Myocyte (in vitro differentiated cells): ENCODE measurements at regions not wholly inside any gene's neighbourhood (a gene's known extent, or its start where the extent isn't known, plus 50 kb on each side); places are given as distances from the start of the nearest gene placed in this dataset.
"Not testable (repeated sequence)": the region's sequence is repeated elsewhere in the genome, so short reads cannot be mapped to it uniquely, and the experiment has no call there.

Experiments
- DNase-seq: peaks from one replicate; pipeline ENCODE4 v3.0.0-alpha.2; 2012; ENCODE audit warnings: low read depth

- DNase-seq: no peak
These were observed 322.3 kb upstream of the ARID1B start for GRCh38 chr6:156454867-156455266.

GRCh38 chr6:156451726-156452125, 325.5 kb upstream of the ARID1B start:
- DNase-seq: no peak

GRCh38 chr6:156451088-156451487, 326.1 kb upstream of the ARID1B start:
- DNase-seq: no peak

- no peak for DNase-seq
These were observed 326.8 kb upstream of the ARID1B start for GRCh38 chr6:156450421-156450820.

GRCh38 chr6:156449569-156449968, 327.6 kb upstream of the ARID1B start:
- DNase-seq: no peak

GRCh38 chr6:156449128-156449527, 328.1 kb upstream of the ARID1B start:
- no peak for DNase-seq

- DNase-seq: no peak
These were observed 328.6 kb upstream of the ARID1B start for GRCh38 chr6:156448579-156448978.

GRCh38 chr6:156440688-156441087, 336.5 kb upstream of the ARID1B start:
- DNase-seq: no peak

- DNase-seq: no peak
These were observed 338.7 kb upstream of the ARID1B start for GRCh38 chr6:156438350-156438923.

GRCh38 chr6:156437121-156437879, 339.9 kb upstream of the ARID1B start:
- DNase-seq: no peak

GRCh38 chr6:156434795-156435190, 342.4 kb upstream of the ARID1B start:
- no peak for DNase-seq

- DNase-seq: no peak
These were observed 343.0 kb upstream of the ARID1B start for GRCh38 chr6:156434049-156434794.

GRCh38 chr6:156432543-156432942, 344.6 kb upstream of the ARID1B start:
- DNase-seq: no peak

GRCh38 chr6:156430386-156430785, 346.8 kb upstream of the ARID1B start:
- no peak for DNase-seq

- peak; percentile 53 for DNase-seq
These were observed 349.8 kb upstream of the ARID1B start for GRCh38 chr6:156427345-156427744.

GRCh38 chr6:156425359-156426020, 351.7 kb upstream of the ARID1B start:
- peak; percentile 10 for DNase-seq

GRCh38 chr6:156423829-156424228, 353.3 kb upstream of the ARID1B start:
- DNase-seq: no peak

- DNase-seq: peak; percentile 9
These were observed 354.1 kb upstream of the ARID1B start for GRCh38 chr6:156423075-156423474.

GRCh38 chr6:156421933-156422332, 355.2 kb upstream of the ARID1B start:
- DNase-seq: no peak

GRCh38 chr6:156421301-156421700, 355.9 kb upstream of the ARID1B start:
- DNase-seq: not testable (repeated sequence)

- DNase-seq: no peak
These were observed 356.8 kb upstream of the ARID1B start for GRCh38 chr6:156420172-156420993.
